Hepatocyte (in vitro differentiated cells): ENCODE measurements at regions not wholly inside any gene's neighbourhood (a gene's known extent, or its start where the extent isn't known, plus 50 kb on each side); places are given as distances from the start of the nearest gene placed in this dataset.

Experiments used
- CTCF ChIP-seq: fragments of 200-600 bp; sonication (generic); IDR thresholded peaks from 2 replicates; pipeline ENCODE4 v1.5.1; 2016; ENCODE audit warnings: antibody characterized with exemption, mild to moderate bottlenecking; ENCODE audit not compliant: poor library complexity
- EZH2 ChIP-seq: fragments of 200-600 bp; sonication (generic); IDR thresholded peaks from 2 replicates; pipeline ENCODE4 v1.6.1; 2016; ENCODE audit warnings: antibody characterized with exemption, mild to moderate bottlenecking, borderline replicate concordance
- EZH2phosphoT487 ChIP-seq: fragments of 200-600 bp; sonication (generic); IDR thresholded peaks from one replicate; pipeline ENCODE4 v1.6.1; 2018; ENCODE audit warnings: antibody characterized with exemption, mild to moderate bottlenecking, low read depth, moderate library complexity; ENCODE audit not compliant: unreplicated experiment, severe bottlenecking

- TF ChIP-seq CTCF, result no peak
- TF ChIP-seq EZH2, result no peak
- no peak for TF ChIP-seq EZH2phosphoT487
These were observed 94.0 kb upstream of the WNT4 start for GRCh38 chr1:22236900-22237299.
